ENCODE measurements at regions not wholly inside any gene's neighbourhood (a gene's known extent, or its start where the extent isn't known, plus 50 kb on each side); places are given as distances from the start of the nearest gene placed in this dataset.

- no peak for TF ChIP-seq CTCF (optimal IDR thresholded peaks at IDR 0.05 in 1 of 3, IDR thresholded peaks at IDR 0.05 in 1 of 3, conservative IDR thresholded peaks at IDR 0.05 in 1 of 3; ENCODE audit: extremely low read depth in 1 of 3, insufficient read depth in 2 of 3, low read length in 3 of 3)
- TF ChIP-seq EZH2 (IDR thresholded peaks at IDR 0.05; ENCODE audit: low read length), result no peak
Measured at GRCh38 chr1:221414772-221415539, 326.9 kb downstream of the DUSP10 start.
